ENCODE measurements at regions not wholly inside any gene's neighbourhood (a gene's known extent, or its start where the extent isn't known, plus 50 kb on each side); places are given as distances from the start of the nearest gene placed in this dataset.

DNA sequence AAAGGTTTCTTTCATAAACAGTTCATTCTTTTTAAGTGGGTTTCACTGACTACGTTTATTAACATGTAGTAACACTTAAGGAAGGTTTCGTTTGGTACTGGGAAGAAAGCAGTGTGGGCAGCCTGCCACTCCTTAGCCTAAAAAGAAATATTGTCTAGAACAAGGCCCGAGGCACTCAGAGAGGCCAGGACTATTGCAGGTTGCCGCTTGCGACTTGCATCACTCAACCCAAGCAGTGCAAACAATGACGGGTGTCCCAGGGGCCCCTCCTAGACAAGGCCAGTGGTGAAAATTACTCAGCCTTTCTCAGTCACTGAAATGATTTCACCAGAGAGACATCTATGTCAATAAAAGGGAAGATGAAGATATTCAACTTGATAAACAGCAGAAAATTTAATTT, 243.9 kb downstream of the SNX13 start:
- TF ChIP-seq, protein P1, sequence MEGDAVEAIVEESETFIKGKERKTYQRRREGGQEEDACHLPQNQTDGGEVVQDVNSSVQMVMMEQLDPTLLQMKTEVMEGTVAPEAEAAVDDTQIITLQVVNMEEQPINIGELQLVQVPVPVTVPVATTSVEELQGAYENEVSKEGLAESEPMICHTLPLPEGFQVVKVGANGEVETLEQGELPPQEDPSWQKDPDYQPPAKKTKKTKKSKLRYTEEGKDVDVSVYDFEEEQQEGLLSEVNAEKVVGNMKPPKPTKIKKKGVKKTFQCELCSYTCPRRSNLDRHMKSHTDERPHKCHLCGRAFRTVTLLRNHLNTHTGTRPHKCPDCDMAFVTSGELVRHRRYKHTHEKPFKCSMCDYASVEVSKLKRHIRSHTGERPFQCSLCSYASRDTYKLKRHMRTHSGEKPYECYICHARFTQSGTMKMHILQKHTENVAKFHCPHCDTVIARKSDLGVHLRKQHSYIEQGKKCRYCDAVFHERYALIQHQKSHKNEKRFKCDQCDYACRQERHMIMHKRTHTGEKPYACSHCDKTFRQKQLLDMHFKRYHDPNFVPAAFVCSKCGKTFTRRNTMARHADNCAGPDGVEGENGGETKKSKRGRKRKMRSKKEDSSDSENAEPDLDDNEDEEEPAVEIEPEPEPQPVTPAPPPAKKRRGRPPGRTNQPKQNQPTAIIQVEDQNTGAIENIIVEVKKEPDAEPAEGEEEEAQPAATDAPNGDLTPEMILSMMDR (conservative IDR thresholded peaks at IDR 0.05; ENCODE audit: low read depth, low read length): no peak
- no peak for TF ChIP-seq EZH2 (IDR thresholded peaks at IDR 0.05; ENCODE audit: low read length, unreplicated experiment)
- TF ChIP-seq EZH2phosphoT487 (IDR thresholded peaks at IDR 0.05; ENCODE audit: borderline replicate concordance, low read length): no peak

Data from PC-3 (cell line).